Naive B cell (primary cell): ENCODE measurements at regions not wholly inside any gene's neighbourhood (a gene's known extent, or its start where the extent isn't known, plus 50 kb on each side); places are given as distances from the start of the nearest gene placed in this dataset.

ENCODE experiments used
- ATAC-seq, 2 donors: fragments of 150-1000 bp; cut with Tn5 transposase; 2 replicates each; pipeline ENCODE4 v1.10.0; 2021; ENCODE audit warnings: low read depth in 2 of 2, mild to moderate bottlenecking in 2 of 2, moderate library complexity in 2 of 2
- DNase-seq: peaks from one replicate; pipeline ENCODE4 v3.0.0; 2022
- H3K27ac Mint-ChIP-seq, 6 donors: one replicate each; pipeline ENCODE4 v1.8.0; 2020 to 2022; ENCODE audit warnings: mild to moderate bottlenecking in 6 of 6, mixed read lengths in 6 of 6, moderate library complexity in 5 of 6, inconsistent platforms in 2 of 6
- H3K27me3 Mint-ChIP-seq, 3 donors: one replicate each; pipeline ENCODE4 v1.8.0; 2021 to 2022; ENCODE audit warnings: mixed read lengths in 3 of 3, mild to moderate bottlenecking in 1 of 3
- H3K36me3 Mint-ChIP-seq, 2 donors: one replicate each; pipeline ENCODE4 v1.8.0; 2020 to 2022; ENCODE audit warnings: mixed read lengths in 2 of 2, inconsistent platforms in 1 of 2, mild to moderate bottlenecking in 1 of 2
- H3K4me1 Mint-ChIP-seq, 3 donors: one replicate each; pipeline ENCODE4 v1.8.0; 2020 to 2022; ENCODE audit warnings: mixed read lengths in 3 of 3, inconsistent platforms in 1 of 3, mild to moderate bottlenecking in 1 of 3, moderate library complexity in 1 of 3
- H3K4me3 Mint-ChIP-seq, 8 donors: one replicate each; pipeline ENCODE4 v1.8.0; 2020 to 2022; ENCODE audit warnings: mild to moderate bottlenecking in 8 of 8, mixed read lengths in 8 of 8, moderate library complexity in 8 of 8, inconsistent platforms in 2 of 8
- H3K9me3 Mint-ChIP-seq, 7 donors: one replicate each; pipeline ENCODE4 v1.8.0; 2020 to 2022; ENCODE audit warnings: mixed read lengths in 7 of 7, mild to moderate bottlenecking in 5 of 7, inconsistent platforms in 2 of 7, moderate library complexity in 1 of 7

- ATAC-seq (no peak), DNase-seq (no peak)
- Mint-ChIP-seq H3K9me3 (peaks cover 0 to 6% (median 2%) of the 10 kb centered on the region in 7 donors), H3K27ac (peak overlapping the region in 1 of 6 donors; percentile 50), H3K27me3 (peaks cover 4 to 23% (median 15%) of the 10 kb centered on the region in 3 donors), H3K36me3 (no peaks in the 10 kb centered on the region), H3K4me3 (no peak overlapping the region), H3K4me1 (no peaks in the 10 kb centered on the region)
Observed at GRCh38 chr5:38756068-38756467, 89.7 kb upstream of the OSMR start.

- H3K4me1 Mint-ChIP-seq = no peaks in the 10 kb centered on the region
- H3K27ac Mint-ChIP-seq = no peak overlapping the region
- H3K27me3 Mint-ChIP-seq = peaks cover 4 to 23% (median 15%) of the 10 kb centered on the region in 3 donors
- no peak for ATAC-seq
- H3K4me3 Mint-ChIP-seq = no peak overlapping the region
- no peak for DNase-seq
- peaks cover 0 to 6% (median 2%) of the 10 kb centered on the region in 7 donors for H3K9me3 Mint-ChIP-seq
- H3K36me3 Mint-ChIP-seq = no peaks in the 10 kb centered on the region
Observed at GRCh38 chr5:38757451-38758245, 88.2 kb upstream of the OSMR start.

- Mint-ChIP-seq H3K4me1 (no peaks in the 10 kb centered on the region), H3K9me3 (peaks cover 0 to 6% (median 2%) of the 10 kb centered on the region in 7 donors), H3K36me3 (no peaks in the 10 kb centered on the region), H3K27me3 (peaks cover 4 to 23% (median 15%) of the 10 kb centered on the region in 3 donors), H3K27ac (no peak overlapping the region), H3K4me3 (no peak overlapping the region)
- no peak for DNase-seq
- ATAC-seq = no peak
Observed at GRCh38 chr5:38758774-38759600, 86.8 kb upstream of the OSMR start.

GRCh38 chr5:38764937-38765391, 80.8 kb upstream of the OSMR start:
- Mint-ChIP-seq H3K9me3 (peaks cover 0 to 16% (median 10%) of the 10 kb centered on the region in 7 donors), H3K27ac (no peak overlapping the region), H3K27me3 (peaks cover 0 to 9% (median 4%) of the 10 kb centered on the region in 3 donors), H3K36me3 (no peaks in the 10 kb centered on the region), H3K4me1 (no peaks in the 10 kb centered on the region), H3K4me3 (no peak overlapping the region)
- DNase-seq (no peak), ATAC-seq (no peak)

GRCh38 chr5:38765399-38765861, 80.4 kb upstream of the OSMR start:
- no peaks in the 10 kb centered on the region for H3K4me1 Mint-ChIP-seq

GRCh38 chr5:38766151-38766550, 79.7 kb upstream of the OSMR start:
- no peak for DNase-seq
- no peak overlapping the region for H3K4me3 Mint-ChIP-seq
- no peaks in the 10 kb centered on the region for H3K27me3 Mint-ChIP-seq
- H3K4me1 Mint-ChIP-seq = no peaks in the 10 kb centered on the region
- ATAC-seq = no peak
- H3K9me3 Mint-ChIP-seq = peaks cover 0 to 16% (median 8%) of the 10 kb centered on the region in 7 donors
- no peaks in the 10 kb centered on the region for H3K36me3 Mint-ChIP-seq
- no peak overlapping the region for H3K27ac Mint-ChIP-seq

More at GRCh38 chr5:38765399-38765861, 80.4 kb upstream of the OSMR start:
- H3K27ac Mint-ChIP-seq = no peak overlapping the region
- no peak overlapping the region for H3K4me3 Mint-ChIP-seq
- peaks cover 0 to 4% (median 0%) of the 10 kb centered on the region in 3 donors for H3K27me3 Mint-ChIP-seq
- ATAC-seq = no peak
- H3K36me3 Mint-ChIP-seq = no peaks in the 10 kb centered on the region
- H3K9me3 Mint-ChIP-seq = peaks cover 0 to 16% (median 8%) of the 10 kb centered on the region in 7 donors
- DNase-seq = no peak

- H3K9me3 Mint-ChIP-seq = peaks cover 0 to 18% (median 10%) of the 10 kb centered on the region in 7 donors
- no peak for DNase-seq
- peaks cover 0 to 4% (median 0%) of the 10 kb centered on the region in 3 donors for H3K27me3 Mint-ChIP-seq
- H3K4me1 Mint-ChIP-seq = no peaks in the 10 kb centered on the region
- no peaks in the 10 kb centered on the region for H3K36me3 Mint-ChIP-seq
- no peak overlapping the region for H3K4me3 Mint-ChIP-seq
- ATAC-seq = no peak
- no peak overlapping the region for H3K27ac Mint-ChIP-seq
Observed at GRCh38 chr5:38768412-38769211, 77.2 kb upstream of the OSMR start.

GRCh38 chr5:38772471-38772870, 73.3 kb upstream of the OSMR start:
- no peak for ATAC-seq
- Mint-ChIP-seq H3K9me3 (peaks cover 0 to 12% (median 4%) of the 10 kb centered on the region in 7 donors), H3K27ac (no peak overlapping the region), H3K4me3 (no peak overlapping the region), H3K27me3 (peaks cover 0 to 4% (median 3%) of the 10 kb centered on the region in 3 donors), H3K4me1 (no peaks in the 10 kb centered on the region), H3K36me3 (no peaks in the 10 kb centered on the region)
- no peak for DNase-seq

GRCh38 chr5:38775218-38775840, 70.5 kb upstream of the OSMR start:
- no peak for ATAC-seq
- no peaks in the 10 kb centered on the region for H3K36me3 Mint-ChIP-seq
- peaks cover 0 to 8% (median 6%) of the 10 kb centered on the region in 3 donors for H3K27me3 Mint-ChIP-seq
- no peaks in the 10 kb centered on the region for H3K4me1 Mint-ChIP-seq
- no peak for DNase-seq
- no peak overlapping the region for H3K4me3 Mint-ChIP-seq
- H3K9me3 Mint-ChIP-seq = peaks cover 0 to 11% (median 4%) of the 10 kb centered on the region in 7 donors
- no peak overlapping the region for H3K27ac Mint-ChIP-seq

- ATAC-seq = no peak
Observed at GRCh38 chr5:38776149-38776896, 69.5 kb upstream of the OSMR start.

GRCh38 chr5:38777111-38777510, 68.7 kb upstream of the OSMR start:
- DNase-seq (no peak), ATAC-seq (no peak)
- H3K27me3 Mint-ChIP-seq = peaks cover 0 to 8% (median 6%) of the 10 kb centered on the region in 3 donors
- no peaks in the 10 kb centered on the region for H3K36me3 Mint-ChIP-seq
- H3K27ac Mint-ChIP-seq = no peak overlapping the region
- peaks cover 0 to 19% (median 7%) of the 10 kb centered on the region in 7 donors for H3K9me3 Mint-ChIP-seq
- H3K4me3 Mint-ChIP-seq = no peak overlapping the region
- no peaks in the 10 kb centered on the region for H3K4me1 Mint-ChIP-seq

More at GRCh38 chr5:38776149-38776896, 69.5 kb upstream of the OSMR start:
- H3K4me3 Mint-ChIP-seq = no peak overlapping the region
- H3K27ac Mint-ChIP-seq = no peak overlapping the region
- peaks cover 0 to 17% (median 6%) of the 10 kb centered on the region in 7 donors for H3K9me3 Mint-ChIP-seq
- no peaks in the 10 kb centered on the region for H3K36me3 Mint-ChIP-seq
- peaks cover 0 to 8% (median 6%) of the 10 kb centered on the region in 3 donors for H3K27me3 Mint-ChIP-seq
- H3K4me1 Mint-ChIP-seq = no peaks in the 10 kb centered on the region
- DNase-seq = no peak

- H3K27ac Mint-ChIP-seq = no peak overlapping the region
- peaks cover 0 to 6% (median 4%) of the 10 kb centered on the region in 3 donors for H3K27me3 Mint-ChIP-seq
- DNase-seq = no peak
- ATAC-seq = no peak
- H3K36me3 Mint-ChIP-seq = no peaks in the 10 kb centered on the region
- H3K4me3 Mint-ChIP-seq = no peak overlapping the region
- H3K4me1 Mint-ChIP-seq = no peaks in the 10 kb centered on the region
- peaks cover 0 to 22% (median 2%) of the 10 kb centered on the region in 7 donors for H3K9me3 Mint-ChIP-seq
Observed at GRCh38 chr5:38780316-38780715, 65.5 kb upstream of the OSMR start.
